ENCODE measurements at regions not wholly inside any gene's neighbourhood (a gene's known extent, or its start where the extent isn't known, plus 50 kb on each side); places are given as distances from the start of the nearest gene placed in this dataset.

DNA sequence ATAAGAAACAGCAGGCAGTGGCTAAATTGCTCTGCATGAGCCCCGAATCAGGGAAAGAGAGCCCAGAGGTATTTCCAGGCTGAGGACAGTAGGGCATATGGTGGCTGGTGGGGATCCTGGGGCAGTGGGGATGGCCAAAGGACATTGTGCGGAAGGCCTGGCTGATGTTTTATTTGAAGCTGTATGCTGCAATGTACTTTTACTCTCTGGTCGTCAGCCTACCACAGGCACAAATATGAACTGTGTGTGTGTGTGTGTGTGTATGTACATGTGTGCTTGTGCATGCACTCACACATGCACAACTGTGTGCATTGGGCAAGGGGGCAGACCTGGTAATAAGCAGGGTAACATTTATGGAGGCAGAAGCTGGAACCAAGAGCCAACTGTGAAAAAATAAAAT, 74.7 kb upstream of the GZMB start:
- POLR2A ChIA-PET = no interaction called here
- H3K36me3 ChIP-seq (ENCODE audit: control insufficient read depth in 2 of 2, insufficient read depth in 1 of 2, low read length in 2 of 2) = no peaks in the 10 kb centered on the region
- H3K27ac ChIP-seq (ENCODE audit: extremely low read depth, low read depth, low read length) = no peak overlapping the region
- H3K4me3 ChIP-seq (ENCODE audit: low read depth, low read length) = no peak overlapping the region
- no peaks in the 10 kb centered on the region for H3K9me3 ChIP-seq (ENCODE audit: control insufficient read depth, insufficient read depth, low read depth, low read length)
- CTCF ChIA-PET = interaction anchor here (0.6 to 3.1 kb wide), 4 partner anchors 44 to 703 kb away, joined by 3 to 21 read pairs (median 4); no protein-coding TSS in a partner anchor
- TF ChIP-seq ZNF596 (tag by site-specific recombination; IDR thresholded peaks at IDR 0.05) = no peak
- TF ChIP-seq ZNF426 (tag by site-specific recombination; IDR thresholded peaks at IDR 0.05) = no peak
- TF ChIP-seq ZNF558 (tag by site-specific recombination; IDR thresholded peaks at IDR 0.05) = no peak
- no peak for TF ChIP-seq ZNF2 (tag by site-specific recombination; IDR thresholded peaks at IDR 0.05)
- TF ChIP-seq, protein P1, sequence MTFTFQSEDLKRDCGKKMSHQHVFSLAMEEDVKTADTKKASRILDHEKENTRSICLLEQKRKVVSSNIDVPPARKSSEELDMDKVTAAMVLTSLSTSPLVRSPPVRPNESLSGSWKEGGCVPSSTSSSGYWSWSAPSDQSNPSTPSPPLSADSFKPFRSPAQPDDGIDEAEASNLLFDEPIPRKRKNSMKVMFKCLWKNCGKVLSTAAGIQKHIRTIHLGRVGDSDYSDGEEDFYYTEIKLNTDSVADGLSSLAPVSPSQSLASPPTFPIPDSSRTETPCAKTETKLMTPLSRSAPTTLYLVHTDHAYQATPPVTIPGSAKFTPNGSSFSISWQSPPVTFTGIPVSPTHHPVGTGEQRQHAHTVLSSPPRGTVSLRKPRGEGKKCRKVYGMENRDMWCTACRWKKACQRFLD (tag by site-specific recombination; IDR thresholded peaks at IDR 0.05) = no peak
- no peak for TF ChIP-seq ZNF157 (tag by site-specific recombination; IDR thresholded peaks at IDR 0.05)
- H3K4me1 ChIP-seq (ENCODE audit: control insufficient read depth, insufficient read depth, low read length) = no peaks in the 10 kb centered on the region

DNA sequence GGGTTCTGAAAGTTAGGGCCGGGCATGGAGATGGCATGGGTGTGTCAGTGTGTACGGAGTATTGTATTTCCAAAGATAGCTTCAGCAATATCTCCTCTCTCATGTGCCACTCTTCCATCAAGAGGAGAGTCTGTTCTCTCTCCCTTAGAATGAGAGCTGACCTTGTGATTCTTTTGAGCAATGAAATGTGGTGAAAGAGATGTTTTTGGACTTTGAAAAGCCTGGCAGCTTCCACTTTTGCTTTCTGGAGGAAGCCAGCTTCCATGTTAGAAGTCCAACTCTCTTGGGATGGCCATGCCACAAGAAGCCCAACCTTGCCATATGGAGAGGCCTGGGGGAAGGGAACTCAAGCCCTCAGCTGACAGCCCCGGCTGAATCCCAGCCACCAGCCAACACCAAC, 72.4 kb upstream of the GZMB start:
- CTCF ChIA-PET = no interaction called here
- TF ChIP-seq, protein P2, sequence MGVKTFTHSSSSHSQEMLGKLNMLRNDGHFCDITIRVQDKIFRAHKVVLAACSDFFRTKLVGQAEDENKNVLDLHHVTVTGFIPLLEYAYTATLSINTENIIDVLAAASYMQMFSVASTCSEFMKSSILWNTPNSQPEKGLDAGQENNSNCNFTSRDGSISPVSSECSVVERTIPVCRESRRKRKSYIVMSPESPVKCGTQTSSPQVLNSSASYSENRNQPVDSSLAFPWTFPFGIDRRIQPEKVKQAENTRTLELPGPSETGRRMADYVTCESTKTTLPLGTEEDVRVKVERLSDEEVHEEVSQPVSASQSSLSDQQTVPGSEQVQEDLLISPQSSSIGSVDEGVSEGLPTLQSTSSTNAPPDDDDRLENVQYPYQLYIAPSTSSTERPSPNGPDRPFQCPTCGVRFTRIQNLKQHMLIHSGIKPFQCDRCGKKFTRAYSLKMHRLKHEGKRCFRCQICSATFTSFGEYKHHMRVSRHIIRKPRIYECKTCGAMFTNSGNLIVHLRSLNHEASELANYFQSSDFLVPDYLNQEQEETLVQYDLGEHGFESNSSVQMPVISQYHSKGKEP (tag by site-specific recombination; IDR thresholded peaks at IDR 0.05) = no peak

DNA sequence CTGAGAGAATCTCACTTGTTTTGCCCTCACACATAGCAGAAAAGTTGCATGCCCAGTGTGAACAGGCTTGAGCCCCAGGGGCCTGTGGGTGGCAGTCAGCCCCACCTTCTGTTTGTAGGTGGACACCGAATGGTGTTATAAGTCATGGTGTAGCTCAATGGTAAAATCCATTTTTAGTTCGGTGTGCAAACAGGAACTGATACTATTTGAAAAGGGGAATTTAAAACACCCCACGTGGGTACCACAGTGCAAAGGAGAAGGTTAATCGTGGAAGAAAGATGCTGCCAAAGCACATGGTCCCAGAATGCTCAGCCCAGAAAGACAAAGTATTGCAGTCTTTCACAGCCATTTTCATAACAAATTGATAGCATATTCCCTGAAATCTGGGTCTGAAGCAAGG, 71.8 kb upstream of the GZMB start:
- Histone ChIP-seq H3K36me3 (ENCODE audit: control insufficient read depth in 2 of 2, insufficient read depth in 1 of 2, low read length in 2 of 2) (no peaks in the 10 kb centered on the region), H3K9me3 (ENCODE audit: control insufficient read depth, insufficient read depth, low read depth, low read length) (no peaks in the 10 kb centered on the region), H3K4me3 (ENCODE audit: low read depth, low read length) (no peak overlapping the region), H3K27ac (ENCODE audit: extremely low read depth, low read depth, low read length) (no peak overlapping the region), H3K4me1 (ENCODE audit: control insufficient read depth, insufficient read depth, low read length) (no peaks in the 10 kb centered on the region)
- TF ChIP-seq, protein P3, sequence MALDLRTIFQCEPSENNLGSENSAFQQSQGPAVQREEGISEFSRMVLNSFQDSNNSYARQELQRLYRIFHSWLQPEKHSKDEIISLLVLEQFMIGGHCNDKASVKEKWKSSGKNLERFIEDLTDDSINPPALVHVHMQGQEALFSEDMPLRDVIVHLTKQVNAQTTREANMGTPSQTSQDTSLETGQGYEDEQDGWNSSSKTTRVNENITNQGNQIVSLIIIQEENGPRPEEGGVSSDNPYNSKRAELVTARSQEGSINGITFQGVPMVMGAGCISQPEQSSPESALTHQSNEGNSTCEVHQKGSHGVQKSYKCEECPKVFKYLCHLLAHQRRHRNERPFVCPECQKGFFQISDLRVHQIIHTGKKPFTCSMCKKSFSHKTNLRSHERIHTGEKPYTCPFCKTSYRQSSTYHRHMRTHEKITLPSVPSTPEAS (tag by site-specific recombination; IDR thresholded peaks at IDR 0.05) = no peak
- TF ChIP-seq ZNF341 (tag by site-specific recombination; IDR thresholded peaks at IDR 0.05; ENCODE audit: low read depth) (no peak), SP3 (tag by site-specific recombination; IDR thresholded peaks at IDR 0.05) (no peak)
- CTCF ChIA-PET = interaction anchor here (0.7 kb wide), 1 partner anchor 679 kb away, joined by 4 read pairs; no protein-coding TSS in a partner anchor
- POLR2A ChIA-PET = no interaction called here

More for the DNA sequence above, 72.4 kb upstream of the GZMB start:
- no peak overlapping the region for H3K4me3 ChIP-seq (ENCODE audit: low read depth, low read length)
- H3K9me3 ChIP-seq (ENCODE audit: control insufficient read depth, insufficient read depth, low read depth, low read length) = no peaks in the 10 kb centered on the region
- H3K36me3 ChIP-seq (ENCODE audit: control insufficient read depth in 2 of 2, insufficient read depth in 1 of 2, low read length in 2 of 2) = no peaks in the 10 kb centered on the region
- H3K4me1 ChIP-seq (ENCODE audit: control insufficient read depth, insufficient read depth, low read length) = no peaks in the 10 kb centered on the region
- H3K27ac ChIP-seq (ENCODE audit: extremely low read depth, low read depth, low read length) = no peak overlapping the region
- POLR2A ChIA-PET = no interaction called here

DNA sequence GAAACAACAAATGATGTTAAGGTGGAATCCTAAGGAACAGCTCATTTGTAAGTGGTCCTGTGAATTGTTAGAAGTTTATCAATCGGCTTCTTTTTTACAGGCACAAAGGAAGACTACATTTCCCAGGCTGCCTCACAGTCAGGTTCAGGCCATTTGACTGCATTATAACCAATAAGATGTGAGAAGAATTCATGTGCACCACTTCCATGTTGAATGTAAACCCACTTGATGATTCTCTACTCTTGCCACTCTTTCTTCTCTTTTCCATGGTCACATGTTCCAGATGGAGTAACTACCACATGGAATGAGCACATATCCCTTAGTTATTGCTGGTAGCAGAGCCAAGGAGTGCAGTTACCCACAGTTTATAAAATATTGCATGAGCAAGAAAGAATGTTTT, 67.1 kb upstream of the GZMB start:
- TF ChIP-seq ZSCAN30 (tag by site-specific recombination; IDR thresholded peaks at IDR 0.05) (no peak), ZNF544 (tag by site-specific recombination; IDR thresholded peaks at IDR 0.05) (no peak), ZNF654 (tag by site-specific recombination; IDR thresholded peaks at IDR 0.05; ENCODE audit: low read depth) (no peak), ZNF341 (tag by site-specific recombination; IDR thresholded peaks at IDR 0.05; ENCODE audit: low read depth) (no peak), ZNF394 (tag by site-specific recombination; IDR thresholded peaks at IDR 0.05; ENCODE audit: borderline replicate concordance) (no peak)
- TF ChIP-seq, protein P4, sequence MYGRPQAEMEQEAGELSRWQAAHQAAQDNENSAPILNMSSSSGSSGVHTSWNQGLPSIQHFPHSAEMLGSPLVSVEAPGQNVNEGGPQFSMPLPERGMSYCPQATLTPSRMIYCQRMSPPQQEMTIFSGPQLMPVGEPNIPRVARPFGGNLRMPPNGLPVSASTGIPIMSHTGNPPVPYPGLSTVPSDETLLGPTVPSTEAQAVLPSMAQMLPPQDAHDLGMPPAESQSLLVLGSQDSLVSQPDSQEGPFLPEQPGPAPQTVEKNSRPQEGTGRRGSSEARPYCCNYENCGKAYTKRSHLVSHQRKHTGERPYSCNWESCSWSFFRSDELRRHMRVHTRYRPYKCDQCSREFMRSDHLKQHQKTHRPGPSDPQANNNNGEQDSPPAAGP (tag by site-specific recombination; IDR thresholded peaks at IDR 0.05) = no peak
- ChIA-PET POLR2A (no interaction called here), CTCF (interaction anchor here (2.9 kb wide), 1 partner anchor 10 kb away, joined by 12 read pairs; no protein-coding TSS in a partner anchor)
- H3K9me3 ChIP-seq (ENCODE audit: control insufficient read depth, insufficient read depth, low read depth, low read length) = no peaks in the 10 kb centered on the region
- no peak overlapping the region for H3K4me3 ChIP-seq (ENCODE audit: low read depth, low read length)
- H3K36me3 ChIP-seq (ENCODE audit: control insufficient read depth in 2 of 2, insufficient read depth in 1 of 2, low read length in 2 of 2) = no peaks in the 10 kb centered on the region
- H3K27ac ChIP-seq (ENCODE audit: extremely low read depth, low read depth, low read length) = no peak overlapping the region
- H3K4me1 ChIP-seq (ENCODE audit: control insufficient read depth, insufficient read depth, low read length) = no peaks in the 10 kb centered on the region

Data from HEK293 (cell line).